Lung (tissue), 11 donors: ENCODE measurements at regions not wholly inside any gene's neighbourhood (a gene's known extent, or its start where the extent isn't known, plus 50 kb on each side); places are given as distances from the start of the nearest gene placed in this dataset.

Experiments
- ATAC-seq: fragments of 200-7000 bp; cut with Tn5 transposase; one replicate; pipeline ENCODE4 v1.9.1; 2020; ENCODE audit warnings: moderate number of reproducible peaks; ENCODE audit not compliant: insufficient read depth, low FRiP score
- DNase-seq, 3 donors: peaks; one replicate each; pipeline ENCODE4 v3.0.0-alpha.2; 2013 to 2017
- H3K27ac ChIP-seq, 2 donors: one replicate each; pipeline ENCODE4 v1.5.1; 2013; ENCODE audit warnings: mild to moderate bottlenecking in 2 of 2, moderate library complexity in 2 of 2, control low read depth in 1 of 2, inconsistent platforms in 1 of 2, low read depth in 1 of 2, low read length in 1 of 2
- H3K27me3 ChIP-seq, 3 donors: one replicate each; pipeline ENCODE4 v1.5.1; 2013; ENCODE audit warnings: low read length in 2 of 3; ENCODE audit not compliant: control insufficient read depth in 3 of 3, insufficient read depth in 3 of 3
- H3K36me3 ChIP-seq, 4 donors: one replicate each; pipeline ENCODE4 v1.5.1; 2013; ENCODE audit warnings: low read length in 4 of 4, mild to moderate bottlenecking in 1 of 4, moderate library complexity in 1 of 4; ENCODE audit not compliant: control insufficient read depth in 4 of 4, insufficient read depth in 4 of 4
- H3K4me1 ChIP-seq, 5 donors: one replicate each; pipeline ENCODE4 v1.5.1; 2013; ENCODE audit warnings: low read length in 5 of 5, mild to moderate bottlenecking in 2 of 5, moderate library complexity in 1 of 5; ENCODE audit not compliant: control insufficient read depth in 5 of 5, insufficient read depth in 5 of 5
- H3K4me3 ChIP-seq: one replicate; pipeline ENCODE4 v1.5.1; 2013; ENCODE audit warnings: mild to moderate bottlenecking, control low read depth, moderate library complexity
- H3K9ac ChIP-seq, 2 donors: one replicate each; pipeline ENCODE4 v1.5.1; 2013; ENCODE audit warnings: low read length in 2 of 2, control low read depth in 1 of 2; ENCODE audit not compliant: insufficient read depth in 1 of 2
- H3K9me3 ChIP-seq, 4 donors: one replicate each; pipeline ENCODE4 v1.5.1; 2013; ENCODE audit warnings: low read length in 3 of 4, mild to moderate bottlenecking in 1 of 4, moderate library complexity in 1 of 4; ENCODE audit not compliant: control insufficient read depth in 4 of 4, insufficient read depth in 3 of 4
- CTCF ChIP-seq: IDR thresholded peaks from 2 replicates; pipeline ENCODE4 v1.5.1; 2012; ENCODE audit warnings: mild to moderate bottlenecking; ENCODE audit errors: control extremely low read depth, extremely low read depth
- WGBS, 2 donors: extraction: QIAGEN DNeasy Blood & Tissue Kit; methylation state at CpG; one replicate each; pipeline ENCODE4 v1.1.7; 2013; 5-methylcytosine and 5-hydroxymethylcytosine counted together
- donor health status: control.
- donor health status: control.
- donor health status: Bipolar disorder and iron deficiency.
- donor health status: healthy.
- donor health status: DM: yes; HTN: yes; CAD: no.

DNA sequence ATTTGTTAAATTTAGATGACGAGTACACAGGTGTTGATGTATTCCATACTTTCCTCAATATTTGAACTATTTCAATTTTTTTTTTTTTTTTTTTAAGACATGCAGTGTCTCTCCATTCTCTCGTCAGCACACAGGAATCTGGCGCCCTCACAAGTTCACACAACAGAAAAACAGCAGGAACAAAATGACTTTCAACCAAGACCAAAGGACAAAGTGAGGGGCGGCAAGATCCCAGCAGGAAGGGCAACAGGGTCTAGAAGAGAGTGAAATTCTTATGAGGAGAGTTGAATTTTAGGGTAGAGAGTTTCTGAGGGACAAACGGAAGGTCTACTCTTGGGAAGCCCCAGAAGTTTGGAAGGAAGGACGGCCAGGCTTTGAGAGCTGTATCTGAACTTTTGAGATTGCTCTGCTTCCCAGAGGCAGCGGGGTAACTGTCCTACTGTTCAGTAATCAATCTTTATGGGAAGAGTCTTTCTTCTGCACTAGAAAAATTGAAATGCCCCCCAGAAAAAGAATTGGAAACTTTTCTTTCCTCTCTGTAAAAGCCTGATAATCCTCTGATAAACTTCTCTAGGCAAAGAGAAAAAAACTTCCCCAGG, 760.2 kb downstream of the RAB28 start:
- H3K9ac ChIP-seq: no peak overlapping the region
- no peaks in the 10 kb centered on the region for H3K9me3 ChIP-seq
- H3K4me3 ChIP-seq: no peak overlapping the region
- no peak overlapping the region for H3K27ac ChIP-seq
- peak; percentile 22 to 66 (median 53) for DNase-seq
- no peaks in the 10 kb centered on the region for H3K36me3 ChIP-seq
- no peak for ATAC-seq
- H3K27me3 ChIP-seq: no peaks in the 10 kb centered on the region
- no peak for TF ChIP-seq CTCF
- H3K4me1 ChIP-seq: peaks cover 0 to 7% (median 0%) of the 10 kb centered on the region in 5 donors
- WGBS, 2 donors: 25 to 29% methylated on average over 7 of the region's 7 CpGs

DNA sequence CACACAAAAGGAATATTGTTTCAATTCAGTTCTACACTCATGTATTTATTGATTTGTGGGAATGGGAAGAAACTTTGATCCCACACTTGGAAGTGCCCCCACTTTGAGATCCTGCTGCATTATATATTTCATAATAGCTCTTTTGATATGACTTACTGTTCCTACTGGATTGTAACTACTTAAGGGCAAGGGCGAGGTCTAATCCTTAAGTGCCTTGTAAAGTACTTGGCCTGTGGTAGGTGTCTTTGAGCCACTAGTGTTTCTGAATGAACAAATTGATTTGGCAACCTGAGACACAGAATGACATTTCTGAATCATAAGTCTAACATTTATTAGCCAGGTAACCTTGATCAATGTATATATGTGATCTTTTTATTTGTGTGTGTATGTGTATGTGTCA, 767.2 kb downstream of the RAB28 start:
- H3K36me3 ChIP-seq: no peaks in the 10 kb centered on the region
- no peak overlapping the region for H3K9ac ChIP-seq
- no peak for ATAC-seq
- no peak overlapping the region for H3K4me3 ChIP-seq
- H3K27ac ChIP-seq: no peak overlapping the region
- H3K27me3 ChIP-seq: no peaks in the 10 kb centered on the region
- no peaks in the 10 kb centered on the region for H3K4me1 ChIP-seq
- no peak for DNase-seq
- 67 to 91% methylated on average over 1 of the region's 1 CpG for WGBS, 2 donors
- TF ChIP-seq CTCF: no peak
- H3K9me3 ChIP-seq: no peaks in the 10 kb centered on the region

DNA sequence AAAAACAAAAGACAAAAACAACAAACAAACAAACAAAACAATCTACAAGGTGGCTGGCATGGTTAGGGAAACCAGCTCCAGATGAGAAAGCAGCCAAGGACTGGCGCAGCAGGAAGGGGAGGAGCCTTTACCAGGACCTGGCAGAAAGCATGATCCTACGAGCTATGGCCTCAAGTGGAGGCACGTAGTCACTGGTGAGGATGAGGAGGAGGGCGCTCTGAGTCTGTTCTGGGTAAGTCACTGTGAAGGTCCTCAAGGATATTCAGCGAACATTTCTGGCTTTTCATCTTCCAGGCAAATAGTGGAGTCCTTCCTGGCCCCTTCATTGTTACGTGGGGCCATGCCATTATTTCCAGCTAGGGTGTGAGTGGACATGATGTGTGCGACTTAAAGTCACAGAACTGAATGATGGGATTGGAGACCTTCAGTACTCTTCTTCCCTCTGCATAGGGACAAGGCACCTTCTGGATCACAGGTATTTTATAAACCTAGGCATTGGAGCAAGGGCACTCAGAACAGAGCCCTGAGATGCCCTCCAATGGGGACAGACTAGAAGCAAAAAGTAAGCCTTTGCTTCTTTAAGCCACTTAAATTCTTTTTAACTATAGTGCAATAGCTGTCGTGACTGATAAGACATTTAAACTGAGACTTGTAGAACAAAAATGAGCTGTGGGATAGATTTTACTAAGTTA, 771.3 kb downstream of the RAB28 start:
- Histone ChIP-seq H3K4me1 (no peaks in the 10 kb centered on the region), H3K36me3 (no peaks in the 10 kb centered on the region), H3K4me3 (no peak overlapping the region), H3K9ac (no peak overlapping the region), H3K9me3 (peaks cover 0 to 2% (median 0%) of the 10 kb centered on the region in 4 donors), H3K27me3 (no peaks in the 10 kb centered on the region), H3K27ac (no peak overlapping the region)
- no peak for DNase-seq
- no peak for ATAC-seq
- 85 to 91% methylated on average over 8 of the region's 8 CpGs for WGBS, 2 donors
- no peak for TF ChIP-seq CTCF
